ENCODE measurements at regions not wholly inside any gene's neighbourhood (a gene's known extent, or its start where the extent isn't known, plus 50 kb on each side); places are given as distances from the start of the nearest gene placed in this dataset.

DNA sequence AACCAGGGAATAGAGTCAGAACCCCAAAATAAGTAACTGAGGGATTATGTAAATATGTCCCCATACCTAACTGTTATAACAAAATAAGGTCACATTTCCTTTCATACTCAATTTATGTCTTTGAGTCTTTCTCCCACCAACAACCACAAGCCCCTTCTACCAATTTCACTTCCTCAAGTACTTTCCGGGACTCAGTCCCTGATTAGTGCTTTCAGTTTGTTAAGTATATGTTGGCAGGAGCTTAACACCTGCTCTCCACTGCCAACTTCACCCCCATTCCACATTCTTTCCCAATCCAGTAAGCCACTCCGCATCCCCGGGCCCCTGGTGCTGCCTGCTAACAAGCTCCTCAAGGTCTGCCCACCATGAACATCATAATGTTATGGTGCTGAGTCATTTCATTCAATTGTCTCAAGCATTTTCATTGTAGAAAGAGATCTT, 71.3 kb upstream of the SPRY1 start:
- ChIA-PET POLR2A (interaction anchor here (0.6 kb wide), 1 partner anchor 747 kb away, joined by 3 read pairs; no protein-coding TSS in a partner anchor), CTCF (interaction anchor here (1.0 kb wide), 2 partner anchors 25 to 199 kb away, joined by 3 read pairs; no protein-coding TSS in a partner anchor)
- peaks cover 2 to 24% (median 8%) of the 10 kb centered on the region in 5 experiments for H3K9me3 ChIP-seq (ENCODE audit: control extremely low read depth in 1 of 5, control insufficient read depth in 4 of 5, insufficient read depth in 2 of 5, low read depth in 1 of 5, low read length in 4 of 5)
- DNase-seq: peak; percentile 20 to 85 (median 77)
- WGBS (ENCODE audit: insufficient coverage): 40% methylated on average over 1 of the region's 3 CpGs
- H3K27me3 ChIP-seq (replicated peaks in 2 of 5; ENCODE audit: control insufficient read depth in 4 of 5, insufficient read depth in 5 of 5, low read length in 4 of 5): no peaks in the 10 kb centered on the region
- H3K4me1 ChIP-seq (ENCODE audit: control extremely low read depth in 1 of 4, control insufficient read depth in 4 of 4, insufficient read depth in 4 of 4, low read length in 3 of 4): peaks cover 0 to 17% (median 7%) of the 10 kb centered on the region in 4 experiments
- no peaks in the 10 kb centered on the region for H3K36me3 ChIP-seq (ENCODE audit: control insufficient read depth in 4 of 4, insufficient read depth in 4 of 4, low read length in 3 of 4)
- no peak overlapping the region for H3K27ac ChIP-seq (ENCODE audit: insufficient read depth in 1 of 2, low read depth in 1 of 2, low read length in 2 of 2, poor library complexity in 1 of 2, severe bottlenecking in 2 of 2)
- H3K4me3 ChIP-seq (ENCODE audit: control insufficient read depth in 1 of 7, extremely low read depth in 1 of 7, insufficient read depth in 4 of 7, low read depth in 2 of 7, low read length in 6 of 7): peak overlapping the region in 4 of 7 experiments; percentile 34 to 62 (median 46)

DNA sequence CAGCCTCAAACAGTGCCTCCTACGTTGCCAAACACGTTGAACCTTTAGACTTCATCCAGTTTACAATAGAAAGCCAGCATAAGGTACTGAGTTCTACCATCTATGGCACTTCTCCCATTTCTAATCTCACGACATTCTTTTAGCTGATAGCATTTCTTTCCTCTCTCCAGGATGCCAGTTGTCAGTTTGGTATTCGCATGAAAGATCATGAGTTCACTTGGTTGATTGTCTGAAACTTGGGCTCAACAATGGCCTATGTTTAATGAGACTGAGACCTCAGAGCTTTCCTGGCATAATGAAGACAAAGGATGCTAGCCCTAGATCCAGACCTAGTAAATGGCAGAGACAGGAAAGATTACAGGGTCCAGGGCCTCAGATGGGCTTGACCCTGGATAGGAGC, 69.2 kb upstream of the SPRY1 start:
- H3K27me3 ChIP-seq (replicated peaks in 2 of 5; ENCODE audit: control insufficient read depth in 4 of 5, insufficient read depth in 5 of 5, low read length in 4 of 5): no peaks in the 10 kb centered on the region
- CTCF ChIA-PET: interaction anchor here (0.7 kb wide), 1 partner anchor 14 kb away, joined by 3 read pairs; no protein-coding TSS in a partner anchor
- H3K4me1 ChIP-seq (ENCODE audit: control extremely low read depth in 1 of 4, control insufficient read depth in 4 of 4, insufficient read depth in 4 of 4, low read length in 3 of 4): peaks cover 0 to 17% (median 7%) of the 10 kb centered on the region in 4 experiments
- POLR2A ChIA-PET: no interaction called here
- H3K36me3 ChIP-seq (ENCODE audit: control insufficient read depth in 4 of 4, insufficient read depth in 4 of 4, low read length in 3 of 4): no peaks in the 10 kb centered on the region
- 96% methylated on average over 4 of the region's 4 CpGs for WGBS (ENCODE audit: insufficient coverage)
- no peak overlapping the region for H3K27ac ChIP-seq (ENCODE audit: insufficient read depth in 1 of 2, low read depth in 1 of 2, low read length in 2 of 2, poor library complexity in 1 of 2, severe bottlenecking in 2 of 2)
- no peak overlapping the region for H3K4me3 ChIP-seq (ENCODE audit: control insufficient read depth in 1 of 7, extremely low read depth in 1 of 7, insufficient read depth in 4 of 7, low read depth in 2 of 7, low read length in 6 of 7)
- no peak for DNase-seq
- peaks cover 0 to 19% (median 8%) of the 10 kb centered on the region in 5 experiments for H3K9me3 ChIP-seq (ENCODE audit: control extremely low read depth in 1 of 5, control insufficient read depth in 4 of 5, insufficient read depth in 2 of 5, low read depth in 1 of 5, low read length in 4 of 5)

DNA sequence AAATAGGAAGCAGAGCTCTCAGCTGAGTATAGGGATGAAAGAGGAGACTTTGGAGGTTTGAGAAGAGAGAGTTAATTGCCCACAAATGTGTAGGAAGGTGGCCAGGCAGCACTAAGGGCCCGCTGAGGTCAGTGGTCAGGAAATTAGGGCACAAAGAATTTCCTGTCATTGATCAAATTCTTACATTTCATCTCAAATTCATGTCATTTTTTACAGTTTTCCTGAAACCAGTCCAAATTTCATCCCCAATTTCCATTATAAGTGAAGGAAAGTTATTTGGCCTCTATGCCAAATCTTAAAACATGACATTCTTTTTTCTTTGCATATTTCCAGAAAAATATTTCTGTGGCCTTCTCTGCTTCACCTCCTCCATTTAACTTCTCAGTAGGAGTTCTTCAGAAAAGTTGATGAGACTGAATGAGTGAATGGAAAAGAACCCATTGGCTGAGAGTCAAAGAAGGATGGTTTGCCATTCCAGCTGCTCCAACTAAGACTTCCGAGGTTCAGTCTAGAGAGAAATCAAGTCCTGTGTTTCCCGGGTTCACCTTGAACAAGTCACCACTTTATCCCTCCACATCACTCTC, 68.7 kb upstream of the SPRY1 start:
- Histone ChIP-seq H3K27me3 (replicated peaks in 2 of 5; ENCODE audit: control insufficient read depth in 4 of 5, insufficient read depth in 5 of 5, low read length in 4 of 5) (no peaks in the 10 kb centered on the region), H3K4me1 (ENCODE audit: control extremely low read depth in 1 of 4, control insufficient read depth in 4 of 4, insufficient read depth in 4 of 4, low read length in 3 of 4) (peaks cover 0 to 17% (median 7%) of the 10 kb centered on the region in 4 experiments), H3K4me3 (ENCODE audit: control insufficient read depth in 1 of 7, extremely low read depth in 1 of 7, insufficient read depth in 4 of 7, low read depth in 2 of 7, low read length in 6 of 7) (no peak overlapping the region), H3K36me3 (ENCODE audit: control insufficient read depth in 4 of 4, insufficient read depth in 4 of 4, low read length in 3 of 4) (no peaks in the 10 kb centered on the region), H3K27ac (ENCODE audit: insufficient read depth in 1 of 2, low read depth in 1 of 2, low read length in 2 of 2, poor library complexity in 1 of 2, severe bottlenecking in 2 of 2) (no peak overlapping the region), H3K9me3 (ENCODE audit: control extremely low read depth in 1 of 5, control insufficient read depth in 4 of 5, insufficient read depth in 2 of 5, low read depth in 1 of 5, low read length in 4 of 5) (peaks cover 0 to 17% (median 8%) of the 10 kb centered on the region in 5 experiments)
- no CpG with 5 or more reads among the region's 3 CpGs for WGBS (ENCODE audit: insufficient coverage)
- ChIA-PET POLR2A (no interaction called here), CTCF (interaction anchor here (0.7 kb wide), 1 partner anchor 15 kb away, joined by 3 read pairs; no protein-coding TSS in a partner anchor)
- DNase-seq: no peak

DNA sequence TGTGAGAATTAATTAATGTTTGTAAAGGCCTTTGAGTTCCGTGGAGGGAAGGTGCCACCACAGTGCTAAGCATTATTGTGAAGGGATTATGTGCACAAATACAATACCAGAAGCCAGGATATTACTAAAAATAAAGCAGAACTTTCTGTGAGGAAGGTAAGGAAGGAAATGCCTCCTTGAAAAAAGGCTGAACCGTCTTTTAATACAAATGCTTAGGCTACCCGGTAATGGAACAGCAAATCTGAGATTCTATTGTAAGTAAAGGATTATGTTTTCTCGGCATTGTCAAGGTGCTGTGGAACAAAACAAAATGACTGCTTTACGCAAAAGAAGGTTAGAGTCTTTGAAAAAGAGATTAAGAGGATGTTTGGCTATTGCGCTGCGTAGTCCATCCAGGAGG, 57.9 kb upstream of the SPRY1 start:
- DNase-seq: no peak
- WGBS (ENCODE audit: insufficient coverage): 58% methylated on average over 6 of the region's 7 CpGs
- H3K4me3 ChIP-seq (ENCODE audit: control insufficient read depth in 1 of 7, extremely low read depth in 1 of 7, insufficient read depth in 4 of 7, low read depth in 2 of 7, low read length in 6 of 7): no peak overlapping the region
- POLR2A ChIA-PET: no interaction called here
- H3K27ac ChIP-seq (ENCODE audit: insufficient read depth in 1 of 2, low read depth in 1 of 2, low read length in 2 of 2, poor library complexity in 1 of 2, severe bottlenecking in 2 of 2): no peak overlapping the region
- H3K9me3 ChIP-seq (ENCODE audit: control extremely low read depth in 1 of 5, control insufficient read depth in 4 of 5, insufficient read depth in 2 of 5, low read depth in 1 of 5, low read length in 4 of 5): peaks cover 0 to 7% (median 0%) of the 10 kb centered on the region in 5 experiments
- no peaks in the 10 kb centered on the region for H3K27me3 ChIP-seq (replicated peaks in 2 of 5; ENCODE audit: control insufficient read depth in 4 of 5, insufficient read depth in 5 of 5, low read length in 4 of 5)
- peaks cover 0 to 5% (median 2%) of the 10 kb centered on the region in 4 experiments for H3K4me1 ChIP-seq (ENCODE audit: control extremely low read depth in 1 of 4, control insufficient read depth in 4 of 4, insufficient read depth in 4 of 4, low read length in 3 of 4)
- CTCF ChIA-PET: no interaction called here
- H3K36me3 ChIP-seq (ENCODE audit: control insufficient read depth in 4 of 4, insufficient read depth in 4 of 4, low read length in 3 of 4): no peaks in the 10 kb centered on the region

DNA sequence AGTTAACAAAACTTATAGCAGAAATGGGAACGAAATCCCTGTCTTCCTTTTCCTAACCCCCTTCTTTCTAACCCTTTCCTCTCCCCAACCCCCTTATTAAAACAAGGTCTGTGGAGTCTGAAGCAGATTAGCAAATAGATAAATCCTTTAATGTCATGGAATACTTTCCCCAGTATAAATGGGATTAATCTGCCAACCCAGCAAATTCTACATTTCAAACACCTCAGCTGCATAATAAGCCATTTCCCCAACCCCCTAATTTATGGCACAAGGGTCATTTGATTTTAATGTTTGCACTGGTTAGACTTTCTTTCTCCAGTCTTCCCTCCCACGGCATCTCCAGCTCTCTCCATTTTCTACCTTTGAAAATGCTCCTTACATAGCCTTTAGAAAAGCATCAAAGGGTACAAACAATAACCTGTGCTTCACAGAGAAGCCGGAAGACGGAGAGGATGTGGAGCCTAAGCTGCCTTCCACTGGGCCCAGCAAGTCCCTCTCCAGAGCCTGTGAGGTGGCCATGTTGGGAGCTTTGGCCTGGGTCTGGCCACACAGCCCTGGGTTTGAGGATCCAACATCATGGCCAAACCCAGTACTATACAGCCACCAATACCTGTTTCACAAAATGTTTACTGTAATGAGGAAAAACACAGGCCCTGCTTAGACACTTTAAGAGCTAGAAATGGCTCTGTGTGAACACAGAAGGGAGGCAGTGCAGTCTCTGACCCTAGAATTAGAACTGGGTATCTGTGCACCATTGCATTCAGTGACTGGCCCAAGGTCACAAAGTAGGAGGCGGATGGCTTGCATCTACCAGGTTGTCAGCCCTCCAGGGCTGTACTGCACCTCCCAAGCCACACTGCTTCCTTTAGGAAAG, 56.9 kb upstream of the SPRY1 start:
- no peak overlapping the region for H3K4me3 ChIP-seq (ENCODE audit: control insufficient read depth in 1 of 7, extremely low read depth in 1 of 7, insufficient read depth in 4 of 7, low read depth in 2 of 7, low read length in 6 of 7)
- ChIA-PET CTCF (interaction anchor here (0.7 to 1.0 kb wide), 2 partner anchors 10 to 12 kb away, joined by 3 read pairs; no protein-coding TSS in a partner anchor), POLR2A (no interaction called here)
- H3K27ac ChIP-seq (ENCODE audit: insufficient read depth in 1 of 2, low read depth in 1 of 2, low read length in 2 of 2, poor library complexity in 1 of 2, severe bottlenecking in 2 of 2): no peak overlapping the region
- DNase-seq: no peak
- no peaks in the 10 kb centered on the region for H3K27me3 ChIP-seq (replicated peaks in 2 of 5; ENCODE audit: control insufficient read depth in 4 of 5, insufficient read depth in 5 of 5, low read length in 4 of 5)
- H3K9me3 ChIP-seq (ENCODE audit: control extremely low read depth in 1 of 5, control insufficient read depth in 4 of 5, insufficient read depth in 2 of 5, low read depth in 1 of 5, low read length in 4 of 5): peaks cover 0 to 7% (median 0%) of the 10 kb centered on the region in 5 experiments
- 100% methylated on average over 4 of the region's 5 CpGs for WGBS (ENCODE audit: insufficient coverage)
- H3K36me3 ChIP-seq (ENCODE audit: control insufficient read depth in 4 of 4, insufficient read depth in 4 of 4, low read length in 3 of 4): no peaks in the 10 kb centered on the region
- peaks cover 0 to 5% (median 2%) of the 10 kb centered on the region in 4 experiments for H3K4me1 ChIP-seq (ENCODE audit: control extremely low read depth in 1 of 4, control insufficient read depth in 4 of 4, insufficient read depth in 4 of 4, low read length in 3 of 4)

DNA sequence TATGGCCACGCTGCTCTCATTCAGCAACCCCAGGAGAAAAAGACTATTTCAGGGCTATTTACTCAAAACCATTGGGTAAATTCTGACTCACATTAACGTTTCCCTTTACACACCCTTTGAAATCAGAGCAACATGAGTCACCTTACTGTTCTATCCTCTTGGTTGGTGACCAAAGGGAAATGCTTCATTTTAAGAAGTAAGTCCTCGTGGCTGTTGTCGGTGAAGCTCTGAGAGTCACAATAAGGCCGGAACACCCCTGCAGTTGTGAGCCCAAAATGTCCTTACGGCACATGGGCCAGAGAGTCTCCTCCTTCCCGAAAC, 56.3 kb upstream of the SPRY1 start:
- no peaks in the 10 kb centered on the region for H3K36me3 ChIP-seq (ENCODE audit: control insufficient read depth in 4 of 4, insufficient read depth in 4 of 4, low read length in 3 of 4)
- DNase-seq: no peak

More for the DNA sequence above, 56.3 kb upstream of the SPRY1 start:
- ChIA-PET CTCF (interaction anchor here (1.0 kb wide), 1 partner anchor 11 kb away, joined by 3 read pairs; no protein-coding TSS in a partner anchor), POLR2A (no interaction called here)
- Histone ChIP-seq H3K27ac (ENCODE audit: insufficient read depth in 1 of 2, low read depth in 1 of 2, low read length in 2 of 2, poor library complexity in 1 of 2, severe bottlenecking in 2 of 2) (no peak overlapping the region), H3K27me3 (replicated peaks in 2 of 5; ENCODE audit: control insufficient read depth in 4 of 5, insufficient read depth in 5 of 5, low read length in 4 of 5) (no peaks in the 10 kb centered on the region), H3K4me3 (ENCODE audit: control insufficient read depth in 1 of 7, extremely low read depth in 1 of 7, insufficient read depth in 4 of 7, low read depth in 2 of 7, low read length in 6 of 7) (no peak overlapping the region), H3K9me3 (ENCODE audit: control extremely low read depth in 1 of 5, control insufficient read depth in 4 of 5, insufficient read depth in 2 of 5, low read depth in 1 of 5, low read length in 4 of 5) (peaks cover 0 to 4% (median 0%) of the 10 kb centered on the region in 5 experiments), H3K4me1 (ENCODE audit: control extremely low read depth in 1 of 4, control insufficient read depth in 4 of 4, insufficient read depth in 4 of 4, low read length in 3 of 4) (peaks cover 0 to 5% (median 2%) of the 10 kb centered on the region in 4 experiments)
- WGBS (ENCODE audit: insufficient coverage): 97% methylated on average over 5 of the region's 7 CpGs

Measured in common myeloid progenitor, CD34-positive (primary cell).